Activated B cell treated with CpG ODN at 0.5 μM for 24 hours (primary cell): ENCODE measurements at regions not wholly inside any gene's neighbourhood (a gene's known extent, or its start where the extent isn't known, plus 50 kb on each side); places are given as distances from the start of the nearest gene placed in this dataset.

Experiments used
- ATAC-seq: fragments of 200-7000 bp; cut with Tn5 transposase; one replicate; pipeline ENCODE4 v1.10.0; 2021; ENCODE audit warnings: low read depth, mild to moderate bottlenecking, moderate library complexity
- CTCF ChIA-PET: fragments of 350-600 bp; sonication (Branson Sonifier 250); formaldehyde crosslinking; loops from one replicate; lab custom pipeline; 2021; ENCODE audit warnings: antibody characterized with exemption; lab: Charles Lee
- POLR2A ChIA-PET: fragments of 350-600 bp; sonication (Branson Sonifier 250); formaldehyde crosslinking; loops from one replicate; lab custom pipeline; 2021; ENCODE audit warnings: antibody characterized with exemption; lab: Charles Lee
- DNase-seq: peaks from one replicate; pipeline ENCODE4 v3.0.0; 2022
- H3K27ac Mint-ChIP-seq: one replicate; pipeline ENCODE4 v1.8.0; 2020; ENCODE audit warnings: mixed read lengths
- H3K27me3 Mint-ChIP-seq: one replicate; pipeline ENCODE4 v1.8.0; 2021; ENCODE audit warnings: mixed read lengths
- H3K36me3 Mint-ChIP-seq: one replicate; pipeline ENCODE4 v1.8.0; 2021; ENCODE audit warnings: low read depth, mixed read lengths
- H3K4me1 Mint-ChIP-seq: one replicate; pipeline ENCODE4 v1.8.0; 2021; ENCODE audit warnings: mixed read lengths
- H3K4me3 Mint-ChIP-seq: one replicate; pipeline ENCODE4 v1.8.0; 2020; ENCODE audit warnings: mild to moderate bottlenecking, mixed read lengths
- H3K9me3 Mint-ChIP-seq: one replicate; pipeline ENCODE4 v1.8.0; 2020; ENCODE audit warnings: mixed read lengths
- CTCF ChIP-seq: fragments of 200-600 bp; IDR thresholded peaks from one replicate; pipeline ENCODE4 v1.8.0; 2022; ENCODE audit warnings: antibody characterized with exemption, mild to moderate bottlenecking
- intact Hi-C: fragments of 100-400 bp; cut with micrococcal nuclease; formaldehyde crosslinking; loops from one replicate; pipeline ENCODE4 v1.15.1; 2024

DNA sequence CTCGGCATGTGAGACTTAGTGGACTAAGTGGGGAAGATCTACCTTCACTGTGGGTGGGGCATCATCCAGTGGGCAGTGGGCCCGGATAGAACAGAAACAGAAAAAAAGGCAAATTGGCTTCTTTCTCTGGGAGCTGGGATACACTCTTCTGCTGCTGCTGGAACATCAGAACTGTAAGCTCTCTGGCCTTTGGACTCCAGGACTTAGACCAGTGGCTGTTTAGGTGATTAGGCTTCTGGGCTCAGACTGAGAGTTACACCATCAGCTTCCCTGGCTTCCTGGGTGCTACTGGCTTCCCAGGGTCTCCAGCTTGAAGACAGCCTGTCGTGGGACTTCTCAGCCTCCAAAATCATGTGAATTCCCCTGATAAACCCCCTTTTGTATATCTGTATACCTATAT, 122.7 kb upstream of the SLC28A3 start:
- TF ChIP-seq CTCF: no peak
- no peaks in the 10 kb centered on the region for H3K9me3 Mint-ChIP-seq
- H3K27me3 Mint-ChIP-seq: no peaks in the 10 kb centered on the region
- H3K4me1 Mint-ChIP-seq: no peaks in the 10 kb centered on the region
- no peaks in the 10 kb centered on the region for H3K36me3 Mint-ChIP-seq
- no peak for DNase-seq
- ChIA-PET POLR2A (no interaction called here), CTCF (no interaction called here)
- H3K4me3 Mint-ChIP-seq: no peak overlapping the region
- intact Hi-C loops: no loop called here
- ATAC-seq: no peak
- H3K27ac Mint-ChIP-seq: no peak overlapping the region

- Mint-ChIP-seq H3K4me1 (no peaks in the 10 kb centered on the region), H3K27me3 (peaks cover 2% of the 10 kb centered on the region), H3K27ac (no peak overlapping the region), H3K4me3 (no peak overlapping the region), H3K36me3 (no peaks in the 10 kb centered on the region), H3K9me3 (no peaks in the 10 kb centered on the region)
- POLR2A ChIA-PET: no interaction called here
- CTCF ChIA-PET: no interaction called here
- ATAC-seq (no peak), DNase-seq (no peak)
- intact Hi-C loops: no loop called here
- TF ChIP-seq CTCF: no peak
Measured at GRCh38 chr9:84466580-84467285, 126.2 kb upstream of the SLC28A3 start.

DNA sequence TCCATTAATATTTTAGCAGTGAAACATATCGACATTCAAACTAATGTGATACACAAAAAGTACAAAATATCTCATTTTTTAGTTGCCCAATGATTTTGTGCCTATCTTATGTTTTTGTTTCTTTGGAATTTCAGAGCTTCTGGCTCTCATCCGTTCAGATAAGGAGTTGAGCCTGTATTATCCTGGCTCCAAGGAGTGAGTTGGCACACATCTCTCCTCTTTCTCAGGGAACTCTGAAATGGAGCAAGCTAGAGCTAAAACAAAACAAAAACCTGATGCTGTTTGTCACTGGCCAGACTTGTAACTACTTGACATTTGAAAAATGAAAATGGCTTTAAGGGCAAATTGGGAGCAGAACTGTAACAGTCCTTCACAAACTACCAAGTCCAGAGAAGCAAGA, 131.3 kb upstream of the SLC28A3 start:
- ATAC-seq: no peak
- H3K36me3 Mint-ChIP-seq: no peaks in the 10 kb centered on the region
- POLR2A ChIA-PET: no interaction called here
- CTCF ChIA-PET: no interaction called here
- H3K9me3 Mint-ChIP-seq: peaks cover 2% of the 10 kb centered on the region
- H3K27me3 Mint-ChIP-seq: peaks cover 2% of the 10 kb centered on the region
- H3K4me1 Mint-ChIP-seq: no peaks in the 10 kb centered on the region
- no peak for DNase-seq
- H3K27ac Mint-ChIP-seq: no peak overlapping the region
- intact Hi-C loops: no loop called here
- no peak for TF ChIP-seq CTCF
- no peak overlapping the region for H3K4me3 Mint-ChIP-seq

DNA sequence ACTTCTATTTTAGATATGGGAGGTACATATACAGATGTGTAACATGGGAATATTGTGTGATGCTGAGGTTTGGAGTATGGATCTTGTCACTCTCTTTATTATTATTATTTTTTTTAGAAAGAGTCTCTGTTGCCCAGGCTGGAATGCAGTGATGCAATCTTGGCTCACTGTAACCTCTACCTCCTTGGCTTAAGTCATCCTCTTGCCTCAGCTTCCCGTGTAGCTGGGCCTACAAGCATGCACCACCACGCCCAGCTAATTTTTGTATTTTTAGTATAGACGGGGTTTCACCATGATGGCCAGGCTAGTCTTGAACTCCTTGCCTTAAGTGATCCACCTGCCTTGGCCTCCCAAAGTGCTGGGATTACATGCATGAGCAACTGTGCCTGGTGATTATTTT, 138.4 kb upstream of the SLC28A3 start:
- Mint-ChIP-seq H3K4me3 (no peak overlapping the region), H3K27ac (no peak overlapping the region), H3K9me3 (no peaks in the 10 kb centered on the region), H3K27me3 (no peaks in the 10 kb centered on the region), H3K4me1 (no peaks in the 10 kb centered on the region), H3K36me3 (no peaks in the 10 kb centered on the region)
- no peak for TF ChIP-seq CTCF
- ATAC-seq (no peak), DNase-seq (no peak)
- intact Hi-C loops: no loop called here
- CTCF ChIA-PET: no interaction called here
- POLR2A ChIA-PET: no interaction called here

GRCh38 chr9:84480071-84480470, 139.5 kb upstream of the SLC28A3 start:
- Mint-ChIP-seq H3K27me3 (no peaks in the 10 kb centered on the region), H3K4me1 (no peaks in the 10 kb centered on the region), H3K9me3 (no peaks in the 10 kb centered on the region), H3K36me3 (no peaks in the 10 kb centered on the region), H3K27ac (no peak overlapping the region), H3K4me3 (no peak overlapping the region)
- no peak for ATAC-seq
- ChIA-PET CTCF (no interaction called here), POLR2A (no interaction called here)
- no peak for DNase-seq
- no peak for TF ChIP-seq CTCF
- intact Hi-C loops: no loop called here
